CD14-positive monocyte (primary cell): ENCODE measurements at regions not wholly inside any gene's neighbourhood (a gene's known extent, or its start where the extent isn't known, plus 50 kb on each side); places are given as distances from the start of the nearest gene placed in this dataset.

Source experiments
- DNase-seq, 3 donors: peaks; one replicate each; pipeline ENCODE4 v3.0.0-alpha.2; 2011 to 2022
- H2AFZ ChIP-seq: 2 replicates; pipeline ENCODE4 v1.6.0; 2012; ENCODE audit warnings: mild to moderate bottlenecking, low read depth, low read length, inconsistent platforms; ENCODE audit not compliant: insufficient read depth, poor library complexity, severe bottlenecking
- H3K27ac ChIP-seq, 2 donors: 1 replicate in 1 of 2; 2 replicates in 1 of 2; pipeline ENCODE4 v1.5.1; 2012 to 2013; ENCODE audit warnings: low read length in 2 of 2, control low read depth in 1 of 2, inconsistent platforms in 1 of 2, low read depth in 1 of 2, mild to moderate bottlenecking in 1 of 2
- H3K27me3 ChIP-seq, 2 donors: one replicate each; pipeline versions ENCODE4 v1.6.0 to v1.6.1; 2011 to 2013; ENCODE audit warnings: low read length in 2 of 2; ENCODE audit not compliant: control insufficient read depth in 2 of 2, insufficient read depth in 2 of 2
- H3K36me3 ChIP-seq, 2 donors: replicated peaks in 1 of 2; 1 replicate in 1 of 2; 2 replicates in 1 of 2; pipeline versions ENCODE4 v1.5.1 to v1.6.1; 2012 to 2013; ENCODE audit warnings: low read length in 2 of 2, control low read depth in 1 of 2, inconsistent platforms in 1 of 2, mild to moderate bottlenecking in 1 of 2; ENCODE audit not compliant: insufficient read depth in 2 of 2, control insufficient read depth in 1 of 2
- H3K4me1 ChIP-seq, 2 donors: 1 replicate in 1 of 2; 2 replicates in 1 of 2; pipeline versions ENCODE4 v1.5.1 to v1.6.1; 2012 to 2013; ENCODE audit warnings: low read length in 2 of 2, control low read depth in 1 of 2, inconsistent platforms in 1 of 2, mild to moderate bottlenecking in 1 of 2, moderate library complexity in 1 of 2; ENCODE audit not compliant: insufficient read depth in 2 of 2, control insufficient read depth in 1 of 2
- H3K4me2 ChIP-seq: replicated peaks from 2 replicates; pipeline ENCODE3; 2012; ENCODE audit warnings: low read length, moderate library complexity, mild to moderate bottlenecking; ENCODE audit not compliant: poor library complexity, severe bottlenecking; ENCODE audit errors: extremely low read depth
- H3K4me3 ChIP-seq, 3 experiments: fragments of 200-600 bp in 1 of 3; sonication (generic) in 1 of 3; replicated peaks in 1 of 3; 1 replicate in 2 of 3; 2 replicates in 1 of 3; pipeline ENCODE4 v1.5.1; 2011 to 2013; ENCODE audit warnings: low read length in 3 of 3, mild to moderate bottlenecking in 3 of 3, control low read depth in 2 of 3, low read depth in 2 of 3, inconsistent platforms in 1 of 3, moderate library complexity in 1 of 3
- H3K79me2 ChIP-seq: 2 replicates; pipeline ENCODE4 v1.6.0; 2012; ENCODE audit warnings: mild to moderate bottlenecking, control low read depth, inconsistent platforms, low read length, moderate library complexity; ENCODE audit not compliant: insufficient read depth
- H3K9ac ChIP-seq: 2 replicates; pipeline ENCODE4 v1.6.0; 2017; ENCODE audit warnings: low read length, mild to moderate bottlenecking; ENCODE audit not compliant: insufficient read depth, poor library complexity, severe bottlenecking
- H3K9me3 ChIP-seq, 2 donors: replicated peaks in 1 of 2; 1 replicate in 1 of 2; 2 replicates in 1 of 2; pipeline versions ENCODE4 v1.5.1 to v1.6.1; 2012 to 2013; ENCODE audit warnings: low read length in 2 of 2, control low read depth in 1 of 2; ENCODE audit not compliant: control insufficient read depth in 1 of 2, insufficient read depth in 1 of 2
- H4K20me1 ChIP-seq: 2 replicates; pipeline ENCODE4 v1.6.0; 2012; ENCODE audit warnings: mild to moderate bottlenecking, low read length, control low read depth, moderate library complexity; ENCODE audit not compliant: insufficient read depth
- H3K27ac Mint-ChIP-seq, 7 donors: one replicate each; pipeline ENCODE4 v1.8.0; 2020; ENCODE audit warnings: mild to moderate bottlenecking in 7 of 7, mixed read lengths in 7 of 7, moderate library complexity in 6 of 7, inconsistent platforms in 2 of 7
- H3K27me3 Mint-ChIP-seq, 3 donors: one replicate each; pipeline ENCODE4 v1.8.0; 2021 to 2022; ENCODE audit warnings: low read depth in 3 of 3, mild to moderate bottlenecking in 3 of 3, mixed read lengths in 3 of 3, moderate library complexity in 3 of 3, inconsistent platforms in 1 of 3
- H3K36me3 Mint-ChIP-seq, 2 donors: one replicate each; pipeline ENCODE4 v1.8.0; 2020; ENCODE audit warnings: mixed read lengths in 2 of 2, inconsistent platforms in 1 of 2, mild to moderate bottlenecking in 1 of 2
- H3K4me1 Mint-ChIP-seq: one replicate; pipeline ENCODE4 v1.8.0; 2020; ENCODE audit warnings: mild to moderate bottlenecking, mixed read lengths
- H3K4me3 Mint-ChIP-seq, 2 donors: one replicate each; pipeline ENCODE4 v1.8.0; 2020; ENCODE audit warnings: mild to moderate bottlenecking in 2 of 2, mixed read lengths in 2 of 2, moderate library complexity in 1 of 2
- H3K9me3 Mint-ChIP-seq, 7 donors: one replicate each; pipeline ENCODE4 v1.8.0; 2020 to 2022; ENCODE audit warnings: mixed read lengths in 7 of 7, mild to moderate bottlenecking in 6 of 7, moderate library complexity in 6 of 7, inconsistent platforms in 2 of 7
- WGBS: methylation state at CpG from one replicate; pipeline ENCODE4 v1.1.5; 2013; ENCODE audit warnings: missing lambda C conversion rate; ENCODE audit not compliant: insufficient coverage; 5-methylcytosine and 5-hydroxymethylcytosine counted together
- intact Hi-C, 2 donors: fragments of 100-400 bp; cut with micrococcal nuclease; formaldehyde crosslinking; loops; one replicate each; pipeline versions ENCODE4 v1.15.0 to v1.15.1; 2023
- TF ChIP-seq, protein P1 (sequence below): fragments of 200-600 bp; IDR thresholded peaks from one replicate; pipeline ENCODE4 v1.8.0; 2022; ENCODE audit warnings: antibody characterized with exemption, mild to moderate bottlenecking

DNA sequence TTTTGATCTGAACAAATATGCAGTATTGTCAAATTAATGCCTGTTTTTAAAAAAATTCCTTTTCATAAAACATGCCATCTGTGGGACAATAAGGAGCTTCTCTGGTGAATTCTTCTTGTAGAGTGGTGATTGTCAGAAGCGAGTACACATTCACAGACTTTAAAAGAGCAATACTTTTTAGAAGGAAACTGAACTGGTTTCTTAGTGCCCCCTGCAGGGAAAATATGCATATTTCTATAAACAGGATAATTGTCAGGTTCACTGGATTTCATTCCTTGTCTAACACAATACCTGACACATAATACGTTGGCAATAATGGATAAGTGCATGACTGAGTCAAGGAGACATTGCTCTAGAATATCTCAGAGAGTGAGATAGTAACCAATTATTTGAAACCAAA, 133.7 kb downstream of the KIF4B start:
- no CpG with 5 or more reads among the region's 2 CpGs for WGBS
- no peak overlapping the region for H2AFZ ChIP-seq
- H3K27ac Mint-ChIP-seq = no peak overlapping the region
- intact Hi-C loops = no loop called here
- H3K4me3 Mint-ChIP-seq = no peak overlapping the region
- no peaks in the 10 kb centered on the region for H3K79me2 ChIP-seq
- no peaks in the 10 kb centered on the region for H4K20me1 ChIP-seq
- no peaks in the 10 kb centered on the region for H3K27me3 ChIP-seq
- H3K9ac ChIP-seq = no peak overlapping the region
- peaks cover 5% of the 10 kb centered on the region for H3K4me1 Mint-ChIP-seq
- H3K4me3 ChIP-seq = no peak overlapping the region
- H3K36me3 ChIP-seq = no peaks in the 10 kb centered on the region
- no peak for DNase-seq
- no peaks in the 10 kb centered on the region for H3K4me1 ChIP-seq
- no peak overlapping the region for H3K27ac ChIP-seq
- peaks cover 0 to 4% (median 3%) of the 10 kb centered on the region in 3 donors for H3K27me3 Mint-ChIP-seq
- peaks cover 0 to 3% (median 0%) of the 10 kb centered on the region in 7 donors for H3K9me3 Mint-ChIP-seq
- no peaks in the 10 kb centered on the region for H3K9me3 ChIP-seq
- TF ChIP-seq, protein P1, sequence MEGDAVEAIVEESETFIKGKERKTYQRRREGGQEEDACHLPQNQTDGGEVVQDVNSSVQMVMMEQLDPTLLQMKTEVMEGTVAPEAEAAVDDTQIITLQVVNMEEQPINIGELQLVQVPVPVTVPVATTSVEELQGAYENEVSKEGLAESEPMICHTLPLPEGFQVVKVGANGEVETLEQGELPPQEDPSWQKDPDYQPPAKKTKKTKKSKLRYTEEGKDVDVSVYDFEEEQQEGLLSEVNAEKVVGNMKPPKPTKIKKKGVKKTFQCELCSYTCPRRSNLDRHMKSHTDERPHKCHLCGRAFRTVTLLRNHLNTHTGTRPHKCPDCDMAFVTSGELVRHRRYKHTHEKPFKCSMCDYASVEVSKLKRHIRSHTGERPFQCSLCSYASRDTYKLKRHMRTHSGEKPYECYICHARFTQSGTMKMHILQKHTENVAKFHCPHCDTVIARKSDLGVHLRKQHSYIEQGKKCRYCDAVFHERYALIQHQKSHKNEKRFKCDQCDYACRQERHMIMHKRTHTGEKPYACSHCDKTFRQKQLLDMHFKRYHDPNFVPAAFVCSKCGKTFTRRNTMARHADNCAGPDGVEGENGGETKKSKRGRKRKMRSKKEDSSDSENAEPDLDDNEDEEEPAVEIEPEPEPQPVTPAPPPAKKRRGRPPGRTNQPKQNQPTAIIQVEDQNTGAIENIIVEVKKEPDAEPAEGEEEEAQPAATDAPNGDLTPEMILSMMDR = no peak
- H3K36me3 Mint-ChIP-seq = no peaks in the 10 kb centered on the region
- no peak overlapping the region for H3K4me2 ChIP-seq

GRCh38 chr5:155148694-155149093, 135.1 kb downstream of the KIF4B start:
- Mint-ChIP-seq H3K4me1 (peaks cover 5% of the 10 kb centered on the region), H3K27ac (no peak overlapping the region), H3K4me3 (no peak overlapping the region), H3K27me3 (peaks cover 0 to 2% (median 2%) of the 10 kb centered on the region in 3 donors), H3K9me3 (peaks cover 0 to 6% (median 0%) of the 10 kb centered on the region in 7 donors), H3K36me3 (no peaks in the 10 kb centered on the region)
- TF ChIP-seq, protein P1 = no peak
- WGBS = no CpG with 5 or more reads among the region's 1 CpG
- Histone ChIP-seq H3K27ac (no peak overlapping the region), H3K36me3 (no peaks in the 10 kb centered on the region), H3K4me1 (no peaks in the 10 kb centered on the region), H3K4me3 (no peak overlapping the region), H3K9ac (no peak overlapping the region), H3K4me2 (no peak overlapping the region), H4K20me1 (no peaks in the 10 kb centered on the region), H3K79me2 (no peaks in the 10 kb centered on the region), H3K27me3 (no peaks in the 10 kb centered on the region), H2AFZ (no peak overlapping the region), H3K9me3 (no peaks in the 10 kb centered on the region)
- intact Hi-C loops = no loop called here
- no peak for DNase-seq
